Neural cell (in vitro differentiated cells): ENCODE measurements at regions not wholly inside any gene's neighbourhood (a gene's known extent, or its start where the extent isn't known, plus 50 kb on each side); places are given as distances from the start of the nearest gene placed in this dataset.

Experiments used
- EZH2 ChIP-seq: fragments of 200-600, 300-800 bp; shearing (Covaris generic), sonication (generic); IDR thresholded peaks from 2 replicates; pipeline ENCODE4 v1.6.1; 2014; ENCODE audit warnings: antibody characterized with exemption, low read length, borderline replicate concordance, mild to moderate bottlenecking; ENCODE audit not compliant: insufficient read depth, poor library complexity, severe bottlenecking
- SMC3 ChIP-seq: fragments of 450-650 bp; conservative IDR thresholded peaks from 2 replicates; pipeline ENCODE4 v1.6.1; 2014; ENCODE audit warnings: antibody characterized with exemption, mild to moderate bottlenecking, moderate library complexity; ENCODE audit not compliant: poor library complexity
- TF ChIP-seq, protein P1 (sequence below): IDR thresholded peaks from 2 replicates; pipeline ENCODE4 v1.6.1; 2012; ENCODE audit warnings: borderline replicate concordance

DNA sequence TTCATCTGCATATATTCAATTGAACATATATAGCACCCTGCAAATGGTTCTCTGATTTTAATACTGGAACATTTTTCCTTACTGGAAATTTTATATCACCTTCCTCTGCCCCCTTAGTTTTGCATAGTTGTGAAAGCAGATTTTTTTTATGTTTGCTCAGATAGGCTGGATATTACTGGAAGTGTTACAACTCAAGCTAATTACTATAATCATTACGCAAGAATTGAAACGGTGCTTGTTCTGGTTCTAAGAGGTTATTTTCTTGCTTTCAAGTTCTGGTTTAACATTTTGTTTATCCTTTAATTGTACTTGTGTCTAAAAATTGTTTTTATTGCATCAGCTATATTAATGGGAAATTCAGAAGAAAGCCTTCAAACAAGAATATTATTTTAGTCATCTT lies 95.6 kb upstream of the MYO16 start:
- TF ChIP-seq EZH2 (no peak), SMC3 (no peak)
- TF ChIP-seq, protein P1, sequence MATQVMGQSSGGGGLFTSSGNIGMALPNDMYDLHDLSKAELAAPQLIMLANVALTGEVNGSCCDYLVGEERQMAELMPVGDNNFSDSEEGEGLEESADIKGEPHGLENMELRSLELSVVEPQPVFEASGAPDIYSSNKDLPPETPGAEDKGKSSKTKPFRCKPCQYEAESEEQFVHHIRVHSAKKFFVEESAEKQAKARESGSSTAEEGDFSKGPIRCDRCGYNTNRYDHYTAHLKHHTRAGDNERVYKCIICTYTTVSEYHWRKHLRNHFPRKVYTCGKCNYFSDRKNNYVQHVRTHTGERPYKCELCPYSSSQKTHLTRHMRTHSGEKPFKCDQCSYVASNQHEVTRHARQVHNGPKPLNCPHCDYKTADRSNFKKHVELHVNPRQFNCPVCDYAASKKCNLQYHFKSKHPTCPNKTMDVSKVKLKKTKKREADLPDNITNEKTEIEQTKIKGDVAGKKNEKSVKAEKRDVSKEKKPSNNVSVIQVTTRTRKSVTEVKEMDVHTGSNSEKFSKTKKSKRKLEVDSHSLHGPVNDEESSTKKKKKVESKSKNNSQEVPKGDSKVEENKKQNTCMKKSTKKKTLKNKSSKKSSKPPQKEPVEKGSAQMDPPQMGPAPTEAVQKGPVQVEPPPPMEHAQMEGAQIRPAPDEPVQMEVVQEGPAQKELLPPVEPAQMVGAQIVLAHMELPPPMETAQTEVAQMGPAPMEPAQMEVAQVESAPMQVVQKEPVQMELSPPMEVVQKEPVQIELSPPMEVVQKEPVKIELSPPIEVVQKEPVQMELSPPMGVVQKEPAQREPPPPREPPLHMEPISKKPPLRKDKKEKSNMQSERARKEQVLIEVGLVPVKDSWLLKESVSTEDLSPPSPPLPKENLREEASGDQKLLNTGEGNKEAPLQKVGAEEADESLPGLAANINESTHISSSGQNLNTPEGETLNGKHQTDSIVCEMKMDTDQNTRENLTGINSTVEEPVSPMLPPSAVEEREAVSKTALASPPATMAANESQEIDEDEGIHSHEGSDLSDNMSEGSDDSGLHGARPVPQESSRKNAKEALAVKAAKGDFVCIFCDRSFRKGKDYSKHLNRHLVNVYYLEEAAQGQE: no peak
